ENCODE measurements at regions not wholly inside any gene's neighbourhood (a gene's known extent, or its start where the extent isn't known, plus 50 kb on each side); places are given as distances from the start of the nearest gene placed in this dataset.

DNA sequence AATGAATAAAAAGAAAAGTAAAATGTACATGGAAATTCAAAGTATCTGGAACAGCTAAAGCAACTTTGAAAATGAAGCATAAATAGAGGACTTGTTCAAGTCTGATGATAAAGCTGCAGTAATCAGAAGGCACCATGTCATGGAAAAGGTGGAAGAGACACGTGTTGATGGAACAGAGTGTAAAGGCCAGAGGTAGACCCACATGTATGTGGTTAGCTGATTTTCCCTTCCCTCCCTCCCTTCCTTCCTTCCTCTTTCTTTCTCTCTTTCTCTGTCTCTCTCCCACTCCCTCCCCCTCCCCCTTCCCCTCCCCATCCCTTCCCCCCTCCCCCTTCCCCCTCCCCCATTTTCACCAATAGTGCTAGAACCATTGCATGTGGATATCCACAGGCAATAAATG is 58.7 kb upstream of the FCN1 start:
- H3K4me1 ChIP-seq: no peaks in the 10 kb centered on the region
- H3K36me3 ChIP-seq: no peaks in the 10 kb centered on the region
- no peak overlapping the region for H3K4me3 ChIP-seq
- intact Hi-C loops (cut with DNase I): no loop called here
- no peaks in the 10 kb centered on the region for H3K9me3 ChIP-seq
- TF ChIP-seq EP300 (IDR thresholded peaks at IDR 0.05) (no peak), POLR2A (IDR thresholded peaks at IDR 0.05) (no peak), POLR2AphosphoS5 (IDR thresholded peaks at IDR 0.05) (no peak)
- TF ChIP-seq, protein P1, sequence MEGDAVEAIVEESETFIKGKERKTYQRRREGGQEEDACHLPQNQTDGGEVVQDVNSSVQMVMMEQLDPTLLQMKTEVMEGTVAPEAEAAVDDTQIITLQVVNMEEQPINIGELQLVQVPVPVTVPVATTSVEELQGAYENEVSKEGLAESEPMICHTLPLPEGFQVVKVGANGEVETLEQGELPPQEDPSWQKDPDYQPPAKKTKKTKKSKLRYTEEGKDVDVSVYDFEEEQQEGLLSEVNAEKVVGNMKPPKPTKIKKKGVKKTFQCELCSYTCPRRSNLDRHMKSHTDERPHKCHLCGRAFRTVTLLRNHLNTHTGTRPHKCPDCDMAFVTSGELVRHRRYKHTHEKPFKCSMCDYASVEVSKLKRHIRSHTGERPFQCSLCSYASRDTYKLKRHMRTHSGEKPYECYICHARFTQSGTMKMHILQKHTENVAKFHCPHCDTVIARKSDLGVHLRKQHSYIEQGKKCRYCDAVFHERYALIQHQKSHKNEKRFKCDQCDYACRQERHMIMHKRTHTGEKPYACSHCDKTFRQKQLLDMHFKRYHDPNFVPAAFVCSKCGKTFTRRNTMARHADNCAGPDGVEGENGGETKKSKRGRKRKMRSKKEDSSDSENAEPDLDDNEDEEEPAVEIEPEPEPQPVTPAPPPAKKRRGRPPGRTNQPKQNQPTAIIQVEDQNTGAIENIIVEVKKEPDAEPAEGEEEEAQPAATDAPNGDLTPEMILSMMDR (IDR thresholded peaks at IDR 0.05): no peak
- no peak for DNase-seq
- no peak overlapping the region for H3K27ac ChIP-seq
- WGBS, 2 donors: 22 to 35% methylated on average over 1 of the region's 1 CpG
- no peaks in the 10 kb centered on the region for H3K27me3 ChIP-seq

DNA sequence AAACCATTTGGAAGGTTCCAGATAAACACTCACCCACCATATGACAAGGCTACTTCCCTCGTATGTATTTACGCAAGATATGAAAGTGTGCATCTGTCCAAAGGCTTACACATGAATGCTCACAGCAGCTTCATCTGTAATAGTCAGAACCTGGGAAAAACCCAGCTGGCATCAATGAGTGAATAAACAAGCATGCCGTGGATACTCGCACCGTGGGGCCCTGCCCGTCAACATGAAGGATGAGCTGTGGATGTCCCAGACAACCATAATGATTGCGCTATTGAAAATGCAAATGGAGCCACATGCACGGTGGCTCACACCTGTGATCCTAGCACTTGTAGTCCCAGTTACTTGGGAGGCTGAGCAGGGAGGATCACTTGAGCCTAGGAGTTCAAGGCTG is 60.6 kb upstream of the FCN1 start:
- no peaks in the 10 kb centered on the region for H3K9me3 ChIP-seq
- intact Hi-C loops (cut with DNase I): no loop called here
- no peak overlapping the region for H3K27ac ChIP-seq
- peaks cover 0 to 12% (median 0%) of the 10 kb centered on the region in 3 donors for H3K27me3 ChIP-seq
- no peaks in the 10 kb centered on the region for H3K36me3 ChIP-seq
- WGBS, 2 donors: 79 to 81% methylated on average over 8 of the region's 8 CpGs
- H3K4me1 ChIP-seq: no peaks in the 10 kb centered on the region
- no peak for TF ChIP-seq EP300 (IDR thresholded peaks at IDR 0.05)
- TF ChIP-seq, protein P1 (IDR thresholded peaks at IDR 0.05): no peak
- TF ChIP-seq POLR2AphosphoS5 (IDR thresholded peaks at IDR 0.05): no peak
- no peak for TF ChIP-seq POLR2A (IDR thresholded peaks at IDR 0.05)
- no peak for DNase-seq
- no peak overlapping the region for H3K4me3 ChIP-seq

DNA sequence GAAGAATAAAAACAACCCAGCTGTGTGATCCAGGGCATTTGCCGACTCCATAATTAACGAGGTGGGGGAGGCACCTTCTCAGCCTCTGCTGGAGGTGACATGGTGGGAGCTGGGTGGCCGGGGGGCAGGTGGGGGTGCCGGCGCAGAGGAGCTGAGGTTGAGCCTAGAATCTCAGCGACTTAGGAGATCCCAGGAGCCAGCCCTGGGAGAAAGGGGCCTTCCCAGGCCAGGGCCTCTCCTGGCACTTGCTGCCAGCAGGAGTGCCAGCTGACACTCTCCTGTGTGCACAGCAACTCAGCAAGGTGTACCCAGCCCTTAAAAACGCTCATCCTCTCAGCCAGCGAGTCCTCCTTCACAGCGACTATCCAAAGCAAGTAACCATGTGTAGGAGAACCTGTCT is 62.8 kb upstream of the FCN1 start:
- Histone ChIP-seq H3K27me3 (peaks cover 0 to 12% (median 0%) of the 10 kb centered on the region in 3 donors), H3K36me3 (no peaks in the 10 kb centered on the region), H3K9me3 (no peaks in the 10 kb centered on the region), H3K4me3 (no peak overlapping the region), H3K4me1 (no peaks in the 10 kb centered on the region), H3K27ac (no peak overlapping the region)
- intact Hi-C loops (cut with DNase I): no loop called here
- WGBS, 2 donors: 75 to 83% methylated on average over 9 of the region's 9 CpGs
- DNase-seq: no peak
- no peak for TF ChIP-seq POLR2AphosphoS5 (IDR thresholded peaks at IDR 0.05)
- no peak for TF ChIP-seq EP300 (IDR thresholded peaks at IDR 0.05)
- TF ChIP-seq, protein P1 (IDR thresholded peaks at IDR 0.05): no peak
- TF ChIP-seq POLR2A (IDR thresholded peaks at IDR 0.05): no peak

DNA sequence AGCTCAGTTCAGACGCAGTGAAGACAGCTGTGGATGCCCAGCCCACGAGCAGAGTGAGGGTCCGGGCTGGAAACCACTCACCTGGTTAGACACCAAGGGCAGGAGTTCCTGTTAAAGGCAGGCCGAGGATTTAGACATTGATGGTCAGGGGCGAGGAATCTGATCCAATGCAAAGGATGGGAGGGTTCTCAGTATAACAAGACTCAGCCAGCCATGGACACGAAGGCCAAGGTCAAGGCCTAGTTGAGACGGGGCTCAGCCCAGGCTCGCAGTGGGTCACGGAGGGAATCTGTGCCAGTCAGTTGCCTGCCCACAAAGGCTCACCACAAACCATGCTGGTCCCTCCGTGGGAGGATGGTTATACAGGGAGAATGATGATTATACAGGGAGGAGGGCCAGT is 63.3 kb upstream of the FCN1 start:
- no peak overlapping the region for H3K4me3 ChIP-seq
- no peaks in the 10 kb centered on the region for H3K4me1 ChIP-seq
- no peaks in the 10 kb centered on the region for H3K36me3 ChIP-seq
- H3K9me3 ChIP-seq: no peaks in the 10 kb centered on the region
- no peak overlapping the region for H3K27ac ChIP-seq
- 71 to 76% methylated on average over 10 of the region's 10 CpGs for WGBS, 2 donors
- TF ChIP-seq, protein P1 (IDR thresholded peaks at IDR 0.05): no peak
- TF ChIP-seq POLR2A (IDR thresholded peaks at IDR 0.05) (no peak), EP300 (IDR thresholded peaks at IDR 0.05) (no peak)
- DNase-seq: peak; percentile 19
- intact Hi-C loops (cut with DNase I): no loop called here
- peaks cover 0 to 12% (median 0%) of the 10 kb centered on the region in 3 donors for H3K27me3 ChIP-seq

DNA sequence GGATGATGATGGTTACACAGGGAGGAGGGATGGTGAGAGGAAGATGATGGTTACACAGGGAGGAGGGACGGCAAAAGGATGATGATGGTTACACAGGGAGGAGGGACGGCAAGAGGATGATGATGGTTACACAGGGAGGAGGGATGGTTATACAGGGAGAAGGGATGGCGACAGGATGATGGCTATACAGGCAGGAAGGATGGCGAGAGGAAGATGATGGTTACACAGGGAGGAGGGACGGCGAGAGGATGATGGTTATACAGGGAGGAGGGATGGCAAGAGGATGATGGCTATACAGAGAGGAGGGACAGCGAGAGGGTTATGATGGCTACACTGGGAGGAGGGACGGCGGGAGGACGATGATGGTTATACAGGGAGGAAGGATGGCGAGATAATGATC is 64.1 kb upstream of the FCN1 start:
- peak; percentile 12 for DNase-seq
- intact Hi-C loops (cut with DNase I): no loop called here
- H3K27ac ChIP-seq: no peak overlapping the region

More for the DNA sequence above, 64.1 kb upstream of the FCN1 start:
- H3K4me1 ChIP-seq: no peaks in the 10 kb centered on the region
- no peak overlapping the region for H3K4me3 ChIP-seq
- peaks cover 0 to under 1% (median under 1%) of the 10 kb centered on the region in 4 donors for H3K9me3 ChIP-seq
- H3K27me3 ChIP-seq: peaks cover 0 to 13% (median 0%) of the 10 kb centered on the region in 3 donors
- no peaks in the 10 kb centered on the region for H3K36me3 ChIP-seq
- WGBS, 2 donors: 90% methylated on average over 11 of the region's 11 CpGs
- TF ChIP-seq, protein P1 (IDR thresholded peaks at IDR 0.05): no peak
